ELF-1 (cell line): ENCODE measurements at regions not wholly inside any gene's neighbourhood (a gene's known extent, or its start where the extent isn't known, plus 50 kb on each side); places are given as distances from the start of the nearest gene placed in this dataset.
A peak's percentile ranks its signal among the peaks of the same experiment; 100 is the strongest.

Source experiments
- DNase-seq: peaks from one replicate; pipeline ENCODE4 v3.0.0-alpha.2; 2016; ENCODE audit warnings: low read depth, low spot score

GRCh38 chr15:29377161-29377560, 107.5 kb upstream of the NSMCE3 start:
- no peak for DNase-seq

- peak; percentile 28 for DNase-seq
Observed at GRCh38 chr15:29376590-29376989, 107.0 kb upstream of the NSMCE3 start.

- DNase-seq, result no peak
Observed at GRCh38 chr15:29369261-29369660, 99.6 kb upstream of the NSMCE3 start.

- DNase-seq, result no peak
Observed at GRCh38 chr15:29364426-29365078, 94.9 kb upstream of the NSMCE3 start.

- no peak for DNase-seq
Observed at GRCh38 chr15:29361560-29361959, 91.9 kb upstream of the NSMCE3 start.

- no peak for DNase-seq
Observed at GRCh38 chr15:29360152-29360551, 90.5 kb upstream of the NSMCE3 start.

GRCh38 chr15:29356786-29357185, 87.2 kb upstream of the NSMCE3 start:
- DNase-seq, result no peak

- DNase-seq, result no peak
Observed at GRCh38 chr15:29355477-29355876, 85.9 kb upstream of the NSMCE3 start.

GRCh38 chr15:29352402-29352801, 82.8 kb upstream of the NSMCE3 start:
- DNase-seq, result no peak

- no peak for DNase-seq
Observed at GRCh38 chr15:29349196-29349595, 79.6 kb upstream of the NSMCE3 start.

GRCh38 chr15:29348336-29348914, 78.8 kb upstream of the NSMCE3 start:
- peak; percentile 78 for DNase-seq

GRCh38 chr15:29346998-29347397, 77.4 kb upstream of the NSMCE3 start:
- no peak for DNase-seq

- DNase-seq, result peak; percentile 92
Observed at GRCh38 chr15:29345549-29346525, 76.2 kb upstream of the NSMCE3 start.

GRCh38 chr15:29344474-29344873, 74.9 kb upstream of the NSMCE3 start:
- DNase-seq, result no peak

GRCh38 chr15:29343229-29343628, 73.6 kb upstream of the NSMCE3 start:
- DNase-seq, result no peak

- DNase-seq, result no peak
Observed at GRCh38 chr15:29342201-29342600, 72.6 kb upstream of the NSMCE3 start.

GRCh38 chr15:29337156-29337959, 67.7 kb upstream of the NSMCE3 start:
- no peak for DNase-seq

- no peak for DNase-seq
Observed at GRCh38 chr15:29334544-29334943, 64.9 kb upstream of the NSMCE3 start.

- DNase-seq, result no peak
Observed at GRCh38 chr15:29333261-29333660, 63.6 kb upstream of the NSMCE3 start.

GRCh38 chr15:29331669-29332068, 62.0 kb upstream of the NSMCE3 start:
- no peak for DNase-seq

- DNase-seq, result no peak
Observed at GRCh38 chr15:29331071-29331470, 61.4 kb upstream of the NSMCE3 start.

GRCh38 chr15:29324746-29325145, 55.1 kb upstream of the NSMCE3 start:
- DNase-seq, result no peak
